ENCODE measurements at regions not wholly inside any gene's neighbourhood (a gene's known extent, or its start where the extent isn't known, plus 50 kb on each side); places are given as distances from the start of the nearest gene placed in this dataset.

DNA sequence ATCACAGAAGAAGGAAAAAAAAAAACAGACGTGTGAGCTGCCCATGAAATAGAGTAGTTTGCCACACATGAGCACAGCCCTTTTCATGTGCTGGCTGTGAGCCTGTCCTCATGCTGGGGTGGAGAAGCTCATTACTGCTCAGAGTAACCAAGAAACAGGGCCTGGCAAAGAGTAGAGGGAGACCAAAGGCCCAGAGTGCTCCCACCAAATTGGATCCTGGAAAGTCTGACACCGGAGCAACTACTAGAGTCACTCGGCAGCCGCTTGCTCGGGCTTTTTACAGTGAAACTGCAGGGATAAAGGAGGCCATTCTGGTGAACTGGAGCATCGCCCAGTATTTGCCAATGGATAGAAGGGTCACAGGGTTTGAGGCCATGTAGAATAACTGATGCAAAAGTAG lies 64.4 kb upstream of the BARHL2 start:
- H3K9me1 ChIP-seq (ENCODE audit: control insufficient read depth, extremely low read depth, insufficient read depth, low read length), result no peaks in the 10 kb centered on the region
- FAIRE-seq (no peak), DNase-seq (ENCODE audit: low read depth, low spot score) (no peak)
- no peak overlapping the region for H3K27ac ChIP-seq (ENCODE audit: control insufficient read depth, insufficient read depth, low read length)
- H3K4me1 ChIP-seq (ENCODE audit: control insufficient read depth, extremely low read depth, insufficient read depth, low read length), result no peaks in the 10 kb centered on the region
- H2AFZ ChIP-seq (ENCODE audit: control insufficient read depth, low read length), result no peak overlapping the region
- H3K79me2 ChIP-seq (ENCODE audit: control insufficient read depth, insufficient read depth, low read length), result no peaks in the 10 kb centered on the region
- no peaks in the 10 kb centered on the region for H4K20me1 ChIP-seq (ENCODE audit: control insufficient read depth, extremely low read depth, insufficient read depth, low read length)
- H3K9ac ChIP-seq (ENCODE audit: control insufficient read depth, extremely low read depth, insufficient read depth, low read length), result no peak overlapping the region
- no peak for TF ChIP-seq EZH2 (IDR thresholded peaks at IDR 0.05; ENCODE audit: low read length)
- TF ChIP-seq, protein P1, sequence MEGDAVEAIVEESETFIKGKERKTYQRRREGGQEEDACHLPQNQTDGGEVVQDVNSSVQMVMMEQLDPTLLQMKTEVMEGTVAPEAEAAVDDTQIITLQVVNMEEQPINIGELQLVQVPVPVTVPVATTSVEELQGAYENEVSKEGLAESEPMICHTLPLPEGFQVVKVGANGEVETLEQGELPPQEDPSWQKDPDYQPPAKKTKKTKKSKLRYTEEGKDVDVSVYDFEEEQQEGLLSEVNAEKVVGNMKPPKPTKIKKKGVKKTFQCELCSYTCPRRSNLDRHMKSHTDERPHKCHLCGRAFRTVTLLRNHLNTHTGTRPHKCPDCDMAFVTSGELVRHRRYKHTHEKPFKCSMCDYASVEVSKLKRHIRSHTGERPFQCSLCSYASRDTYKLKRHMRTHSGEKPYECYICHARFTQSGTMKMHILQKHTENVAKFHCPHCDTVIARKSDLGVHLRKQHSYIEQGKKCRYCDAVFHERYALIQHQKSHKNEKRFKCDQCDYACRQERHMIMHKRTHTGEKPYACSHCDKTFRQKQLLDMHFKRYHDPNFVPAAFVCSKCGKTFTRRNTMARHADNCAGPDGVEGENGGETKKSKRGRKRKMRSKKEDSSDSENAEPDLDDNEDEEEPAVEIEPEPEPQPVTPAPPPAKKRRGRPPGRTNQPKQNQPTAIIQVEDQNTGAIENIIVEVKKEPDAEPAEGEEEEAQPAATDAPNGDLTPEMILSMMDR (optimal IDR thresholded peaks at IDR 0.05 in 1 of 3, IDR thresholded peaks at IDR 0.05 in 1 of 3, conservative IDR thresholded peaks at IDR 0.05 in 1 of 3; ENCODE audit: extremely low read depth in 1 of 3, insufficient read depth in 2 of 3, low read length in 3 of 3), result no peak
- H3K36me3 ChIP-seq (ENCODE audit: control insufficient read depth in 2 of 2, extremely low read depth in 1 of 2, insufficient read depth in 2 of 2, low read length in 2 of 2), result no peaks in the 10 kb centered on the region
- H3K4me2 ChIP-seq (ENCODE audit: control insufficient read depth, extremely low read depth, insufficient read depth, low read depth, low read length), result no peak overlapping the region
- no peaks in the 10 kb centered on the region for H3K9me3 ChIP-seq (ENCODE audit: control insufficient read depth, low read depth, low read length)
- no peak overlapping the region for H3K4me3 ChIP-seq (ENCODE audit: control insufficient read depth in 2 of 3, extremely low read depth in 1 of 3, insufficient read depth in 2 of 3, low read depth in 1 of 3, low read length in 3 of 3)
- no peaks in the 10 kb centered on the region for H3K27me3 ChIP-seq (ENCODE audit: control insufficient read depth, extremely low read depth, insufficient read depth, low read length)
- dilution Hi-C loops (cut with MboI; ENCODE audit: extremely low pct_ligation_motif_present, low sequenced_read_pairs), result no loop called here

DNA sequence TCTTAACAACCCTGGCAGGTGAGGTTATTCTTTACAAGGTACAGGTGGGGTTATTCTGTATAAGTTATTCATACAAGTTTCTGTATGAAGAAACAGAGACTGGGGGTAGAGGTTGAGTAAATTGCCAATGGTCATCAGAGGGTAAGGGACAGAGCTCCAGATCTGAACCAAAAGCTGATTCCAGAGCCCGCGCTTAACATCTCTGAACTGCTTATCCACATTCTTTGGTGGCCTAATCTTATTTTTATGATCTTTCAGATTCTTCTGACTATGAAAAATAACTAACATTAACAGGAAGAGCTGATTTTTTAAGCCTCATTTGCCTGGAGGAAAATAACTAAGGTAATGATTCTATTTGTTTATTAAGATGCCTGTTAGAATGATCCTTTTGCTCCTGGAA lies 63.9 kb upstream of the BARHL2 start:
- DNase-seq (ENCODE audit: low read depth, low spot score) (no peak), FAIRE-seq (no peak)
- H3K4me1 ChIP-seq (ENCODE audit: control insufficient read depth, extremely low read depth, insufficient read depth, low read length), result no peaks in the 10 kb centered on the region
- H3K27ac ChIP-seq (ENCODE audit: control insufficient read depth, insufficient read depth, low read length), result no peak overlapping the region
- H2AFZ ChIP-seq (ENCODE audit: control insufficient read depth, low read length), result no peak overlapping the region
- H3K79me2 ChIP-seq (ENCODE audit: control insufficient read depth, insufficient read depth, low read length), result no peaks in the 10 kb centered on the region
- no peaks in the 10 kb centered on the region for H3K27me3 ChIP-seq (ENCODE audit: control insufficient read depth, extremely low read depth, insufficient read depth, low read length)
- H3K9ac ChIP-seq (ENCODE audit: control insufficient read depth, extremely low read depth, insufficient read depth, low read length), result no peak overlapping the region
- dilution Hi-C loops (cut with MboI; ENCODE audit: extremely low pct_ligation_motif_present, low sequenced_read_pairs), result no loop called here
- H3K36me3 ChIP-seq (ENCODE audit: control insufficient read depth in 2 of 2, extremely low read depth in 1 of 2, insufficient read depth in 2 of 2, low read length in 2 of 2), result no peaks in the 10 kb centered on the region
- H4K20me1 ChIP-seq (ENCODE audit: control insufficient read depth, extremely low read depth, insufficient read depth, low read length), result no peaks in the 10 kb centered on the region
- no peak for TF ChIP-seq EZH2 (IDR thresholded peaks at IDR 0.05; ENCODE audit: low read length)
- TF ChIP-seq, protein P1 (optimal IDR thresholded peaks at IDR 0.05 in 1 of 3, IDR thresholded peaks at IDR 0.05 in 1 of 3, conservative IDR thresholded peaks at IDR 0.05 in 1 of 3; ENCODE audit: extremely low read depth in 1 of 3, insufficient read depth in 2 of 3, low read length in 3 of 3), result no peak
- H3K9me1 ChIP-seq (ENCODE audit: control insufficient read depth, extremely low read depth, insufficient read depth, low read length), result no peaks in the 10 kb centered on the region
- no peak overlapping the region for H3K4me2 ChIP-seq (ENCODE audit: control insufficient read depth, extremely low read depth, insufficient read depth, low read depth, low read length)
- no peaks in the 10 kb centered on the region for H3K9me3 ChIP-seq (ENCODE audit: control insufficient read depth, low read depth, low read length)
- no peak overlapping the region for H3K4me3 ChIP-seq (ENCODE audit: control insufficient read depth in 2 of 3, extremely low read depth in 1 of 3, insufficient read depth in 2 of 3, low read depth in 1 of 3, low read length in 3 of 3)

Data from keratinocyte (primary cell).